Heart right ventricle (tissue), 16 donors: ENCODE measurements at regions not wholly inside any gene's neighbourhood (a gene's known extent, or its start where the extent isn't known, plus 50 kb on each side); places are given as distances from the start of the nearest gene placed in this dataset.

ENCODE experiments used
- ATAC-seq, 8 donors: fragments of 200-7000 bp; cut with Tn5 transposase; one replicate each; pipeline ENCODE4 v1.9.1; 2020; ENCODE audit warnings: mild to moderate bottlenecking in 8 of 8, moderate library complexity in 8 of 8, moderate number of reproducible peaks in 1 of 8
- DNase-seq, 2 donors: peaks; one replicate each; pipeline ENCODE4 v3.0.0-alpha.2; 2020
- H3K27ac ChIP-seq, 10 donors: fragments of 200-600 bp; sonication (generic) in 2 of 10; one replicate each; pipeline versions ENCODE4 v1.5.0 to v1.8.0; 2020 to 2022; ENCODE audit warnings: mild to moderate bottlenecking in 3 of 10
- H3K27me3 ChIP-seq, 7 donors: fragments of 200-600 bp; one replicate each; pipeline ENCODE4 v1.8.0; 2021 to 2022; ENCODE audit warnings: mild to moderate bottlenecking in 2 of 7
- H3K36me3 ChIP-seq, 9 donors: fragments of 200-600 bp; sonication (generic) in 1 of 9; one replicate each; pipeline versions ENCODE4 v1.5.0 to v1.8.0; 2020 to 2022; ENCODE audit warnings: mild to moderate bottlenecking in 2 of 9
- H3K4me1 ChIP-seq, 9 donors: fragments of 200-600 bp; sonication (generic) in 1 of 9; one replicate each; pipeline versions ENCODE4 v1.5.0 to v1.8.0; 2020 to 2022; ENCODE audit warnings: mild to moderate bottlenecking in 4 of 9
- H3K4me3 ChIP-seq, 10 donors: fragments of 200-600 bp; sonication (generic) in 2 of 10; one replicate each; pipeline versions ENCODE4 v1.5.0 to v1.8.0; 2020 to 2022; ENCODE audit warnings: mild to moderate bottlenecking in 7 of 10, moderate library complexity in 2 of 10
- H3K9me3 ChIP-seq, 11 donors: fragments of 200-600 bp in 10 of 11; sonication (generic) in 2 of 11; one replicate each; pipeline versions ENCODE4 v1.5.0 to v1.8.0; 2013 to 2022; ENCODE audit warnings: mild to moderate bottlenecking in 2 of 11, control low read depth in 1 of 11, moderate library complexity in 1 of 11
- WGBS, 2 donors: extraction: QIAGEN DNeasy Blood & Tissue Kit; methylation state at CpG; one replicate each; pipeline ENCODE4 v1.1.7; 2013; ENCODE audit warnings: inconsistent platforms in 1 of 2; 5-methylcytosine and 5-hydroxymethylcytosine counted together
- intact Hi-C, 10 donors: fragments of 100-400 bp; cut with DNase I; formaldehyde crosslinking; loops; one replicate each; pipeline versions ENCODE4 v1.11.1 to v1.14.2; 2022
- TF ChIP-seq, protein P1 (sequence below), 9 donors: fragments of 200-600 bp; sonication (generic) in 2 of 9; IDR thresholded peaks; one replicate each; pipeline versions ENCODE4 v1.5.0 to v1.8.0; 2021 to 2022; ENCODE audit warnings: antibody characterized with exemption in 9 of 9, mild to moderate bottlenecking in 5 of 9, moderate library complexity in 1 of 9
- donor health status: Arrhythmogenic right ventricular cardiomyopathy.
- donor health status: ischemic (EF 13 %, LVEDD 7.1; RV severe dilation, severe dysfunction).
- donor health status: healthy with polysubstance abuse.
- donor health status: DM: no; HTN: yes; CAD: no.
- donor health status: DM: no; HTN: no; CAD: no.
- donor health status: ischemic (EF 25% LVEDD 6.9; RV normal size, moderate dysfunction).
- donor health status: ischemic (EF 25% LVEDD 5.7; RV mildly dilated, moderate dysfunction).
- donor health status: healthy.
- donor health status: DM: yes; HTN: yes; CAD: no.
- donor health status: Ischemic cardiomyopathy.
- donor health status: ischemic (EF 35%, LVEDD 5.7; RV mildly dilated, moderate dysfunction).
- donor health status: nonischemic (EF 11% LVEDD 7.7; RV severe dilation, severe dysfunction).
- donor health status: DM: yes; HTN: yes; CAD: no.
- donor health status: PGD.
- donor health status: ischemic (EF 29% LVEDD 5.4; RV normal size, mild dysfunction).
- donor health status: nonischemic (EF 23%, LVEDD 6.1; RV moderate dilation, normal function).

DNA sequence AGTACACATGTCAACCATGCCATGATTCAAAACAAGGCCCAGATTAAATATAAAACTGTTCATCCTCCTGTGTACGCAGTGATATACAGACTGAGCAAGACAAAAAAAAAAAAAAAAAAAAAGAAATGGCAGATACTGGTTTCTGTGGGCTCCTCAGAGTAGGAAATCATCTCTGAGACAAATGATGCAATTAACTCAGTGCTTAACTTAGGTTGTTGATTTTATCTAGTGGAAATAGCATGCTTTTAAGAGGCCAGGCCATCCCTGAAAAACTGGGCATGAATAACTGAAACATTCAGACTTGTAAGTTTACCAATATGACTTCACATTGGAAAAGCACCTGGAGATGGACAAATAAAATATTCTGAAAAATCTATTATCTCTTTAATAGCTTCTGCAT, 69.0 kb downstream of the DKK1 start:
- no peak overlapping the region for H3K27ac ChIP-seq
- 88 to 97% methylated on average over 1 of the region's 1 CpG for WGBS, 2 donors
- no peaks in the 10 kb centered on the region for H3K4me1 ChIP-seq
- no peaks in the 10 kb centered on the region for H3K27me3 ChIP-seq
- TF ChIP-seq, protein P1, sequence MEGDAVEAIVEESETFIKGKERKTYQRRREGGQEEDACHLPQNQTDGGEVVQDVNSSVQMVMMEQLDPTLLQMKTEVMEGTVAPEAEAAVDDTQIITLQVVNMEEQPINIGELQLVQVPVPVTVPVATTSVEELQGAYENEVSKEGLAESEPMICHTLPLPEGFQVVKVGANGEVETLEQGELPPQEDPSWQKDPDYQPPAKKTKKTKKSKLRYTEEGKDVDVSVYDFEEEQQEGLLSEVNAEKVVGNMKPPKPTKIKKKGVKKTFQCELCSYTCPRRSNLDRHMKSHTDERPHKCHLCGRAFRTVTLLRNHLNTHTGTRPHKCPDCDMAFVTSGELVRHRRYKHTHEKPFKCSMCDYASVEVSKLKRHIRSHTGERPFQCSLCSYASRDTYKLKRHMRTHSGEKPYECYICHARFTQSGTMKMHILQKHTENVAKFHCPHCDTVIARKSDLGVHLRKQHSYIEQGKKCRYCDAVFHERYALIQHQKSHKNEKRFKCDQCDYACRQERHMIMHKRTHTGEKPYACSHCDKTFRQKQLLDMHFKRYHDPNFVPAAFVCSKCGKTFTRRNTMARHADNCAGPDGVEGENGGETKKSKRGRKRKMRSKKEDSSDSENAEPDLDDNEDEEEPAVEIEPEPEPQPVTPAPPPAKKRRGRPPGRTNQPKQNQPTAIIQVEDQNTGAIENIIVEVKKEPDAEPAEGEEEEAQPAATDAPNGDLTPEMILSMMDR (IDR thresholded peaks at IDR 0.05), result no peak
- intact Hi-C loops, result no loop called here
- no peak for DNase-seq
- H3K36me3 ChIP-seq, result no peaks in the 10 kb centered on the region
- ATAC-seq, result no peak
- H3K4me3 ChIP-seq, result no peak overlapping the region
- no peaks in the 10 kb centered on the region for H3K9me3 ChIP-seq

DNA sequence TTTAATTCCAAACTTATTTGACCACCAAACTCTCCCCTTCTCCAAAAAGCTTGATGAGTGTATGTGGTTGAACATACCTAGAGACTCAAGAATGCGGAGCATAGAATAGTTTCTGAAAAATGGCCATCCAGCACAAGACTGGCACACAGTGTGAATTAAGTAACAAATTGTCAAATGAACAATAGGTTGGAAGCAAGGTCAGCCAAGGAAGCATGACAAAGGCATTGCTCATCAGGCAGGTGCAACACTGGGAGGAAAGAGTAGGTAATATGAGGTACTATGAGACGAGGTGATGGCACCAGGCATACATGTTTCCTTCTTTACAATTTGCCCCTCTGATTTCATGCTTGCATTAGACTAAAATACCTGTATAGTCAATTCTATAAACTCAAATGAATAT, 73.7 kb downstream of the DKK1 start:
- intact Hi-C loops, result no loop called here
- ATAC-seq (no peak), DNase-seq (no peak)
- TF ChIP-seq, protein P1 (IDR thresholded peaks at IDR 0.05), result no peak
- no peak overlapping the region for H3K27ac ChIP-seq
- no peaks in the 10 kb centered on the region for H3K36me3 ChIP-seq
- no peaks in the 10 kb centered on the region for H3K27me3 ChIP-seq
- H3K4me1 ChIP-seq, result no peaks in the 10 kb centered on the region
- WGBS, 2 donors, result 49 to 64% methylated on average over 2 of the region's 2 CpGs
- no peak overlapping the region for H3K4me3 ChIP-seq
- no peaks in the 10 kb centered on the region for H3K9me3 ChIP-seq

DNA sequence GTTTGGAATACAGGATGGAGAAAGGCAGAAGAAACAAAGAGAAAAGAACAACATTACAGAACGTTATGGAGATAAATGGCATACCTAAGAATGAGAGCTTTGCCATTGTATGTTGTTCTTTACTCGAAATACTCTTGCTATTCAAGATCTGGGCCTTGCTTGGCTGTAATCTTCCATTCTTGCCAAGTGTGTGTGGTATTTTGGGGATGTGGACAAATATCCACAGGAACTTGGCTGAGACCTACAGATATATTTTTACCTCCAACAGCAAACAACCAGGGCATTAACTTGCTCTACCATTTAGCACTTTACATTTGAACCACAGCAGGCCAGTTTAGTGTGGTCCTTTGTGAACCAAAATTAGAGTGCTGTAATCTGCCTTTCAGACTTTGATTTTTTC, 76.3 kb downstream of the DKK1 start:
- intact Hi-C loops, result no loop called here
- DNase-seq (no peak), ATAC-seq (no peak)
- Histone ChIP-seq H3K27me3 (no peaks in the 10 kb centered on the region), H3K4me3 (no peak overlapping the region), H3K4me1 (no peaks in the 10 kb centered on the region), H3K36me3 (no peaks in the 10 kb centered on the region), H3K27ac (no peak overlapping the region), H3K9me3 (no peaks in the 10 kb centered on the region)
- WGBS, 2 donors, result 36 to 41% methylated on average over 2 of the region's 2 CpGs
- TF ChIP-seq, protein P1 (IDR thresholded peaks at IDR 0.05), result no peak

DNA sequence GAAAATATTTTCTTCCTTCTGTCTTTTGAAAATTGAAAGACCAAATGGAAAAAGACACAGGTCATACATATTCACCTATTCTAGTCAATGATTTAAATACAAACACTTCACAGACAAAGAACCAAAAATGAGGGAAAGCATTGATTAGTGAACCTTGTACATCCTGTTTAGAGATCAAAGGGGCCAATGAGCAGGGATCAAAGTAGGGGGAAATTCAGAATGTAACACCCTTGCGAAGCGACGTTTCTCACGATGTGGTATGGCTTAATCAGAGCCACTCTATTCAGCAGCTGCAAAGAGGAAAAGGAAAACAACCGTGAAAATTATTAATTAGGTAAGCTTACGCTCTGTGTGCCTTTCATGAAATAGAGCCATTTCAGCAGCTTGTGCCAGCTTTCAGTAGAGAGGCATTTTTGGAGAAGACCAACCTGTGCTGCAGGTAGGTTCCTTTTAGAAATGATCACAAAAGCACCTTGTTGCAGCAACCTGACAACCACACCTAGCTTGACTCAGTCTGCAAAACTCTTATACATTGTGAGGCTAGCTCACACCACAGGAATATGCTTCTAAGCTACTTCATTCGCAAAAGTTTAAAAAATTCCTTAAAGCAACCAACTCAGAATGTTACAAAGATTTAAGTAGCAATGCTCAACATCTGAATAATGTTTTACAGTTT, 78.0 kb downstream of the DKK1 start:
- Histone ChIP-seq H3K9me3 (no peaks in the 10 kb centered on the region), H3K27me3 (no peaks in the 10 kb centered on the region), H3K4me3 (no peak overlapping the region), H3K4me1 (no peaks in the 10 kb centered on the region), H3K27ac (no peak overlapping the region), H3K36me3 (no peaks in the 10 kb centered on the region)
- 77 to 85% methylated on average over 7 of the region's 7 CpGs for WGBS, 2 donors
- TF ChIP-seq, protein P1 (IDR thresholded peaks at IDR 0.05), result no peak
- DNase-seq (no peak), ATAC-seq (no peak)
- intact Hi-C loops, result no loop called here
